Renal pelvis (tissue), 1 donor: ENCODE measurements at regions not wholly inside any gene's neighbourhood (a gene's known extent, or its start where the extent isn't known, plus 50 kb on each side); places are given as distances from the start of the nearest gene placed in this dataset.
"Not testable (repeated sequence)": the region's sequence is repeated elsewhere in the genome, so short reads cannot be mapped to it uniquely, and the experiment has no call there.

Experiments used
- DNase-seq: peaks from one replicate; pipeline ENCODE4 v3.0.0-alpha.2; 2013

GRCh38 chr14:43698561-43699284 lies 808.4 kb downstream of the FSCB start:
- not testable (repeated sequence) for DNase-seq

- DNase-seq: no peak
Measured at GRCh38 chr14:43697003-43697402, 810.1 kb downstream of the FSCB start.

- DNase-seq: no peak
Measured at GRCh38 chr14:43692706-43693105, 814.4 kb downstream of the FSCB start.

- no peak for DNase-seq
Measured at GRCh38 chr14:43687921-43688320, 819.2 kb downstream of the FSCB start.

- no peak for DNase-seq
Measured at GRCh38 chr14:43677581-43677980, 829.5 kb downstream of the FSCB start.

- DNase-seq: no peak
Measured at GRCh38 chr14:43674273-43674672, 832.8 kb downstream of the FSCB start.

- DNase-seq: no peak
Measured at GRCh38 chr14:43671716-43672485, 835.2 kb downstream of the FSCB start.

- DNase-seq: no peak
Measured at GRCh38 chr14:43669355-43669754, 837.7 kb downstream of the FSCB start.

- DNase-seq: no peak
Measured at GRCh38 chr14:43665570-43666267, 841.4 kb downstream of the FSCB start.

GRCh38 chr14:43655194-43655593 lies 851.9 kb downstream of the FSCB start:
- not testable (repeated sequence) for DNase-seq

GRCh38 chr14:43651896-43652295 lies 855.2 kb downstream of the FSCB start:
- no peak for DNase-seq

- DNase-seq: no peak
Measured at GRCh38 chr14:43651185-43651787, 855.8 kb downstream of the FSCB start.

GRCh38 chr14:43649508-43649907 lies 857.6 kb downstream of the FSCB start:
- no peak for DNase-seq

- DNase-seq: no peak
Measured at GRCh38 chr14:43647302-43647701, 859.8 kb downstream of the FSCB start.

GRCh38 chr14:43640718-43641267 lies 866.3 kb downstream of the FSCB start:
- no peak for DNase-seq

GRCh38 chr14:43625294-43625693 lies 881.8 kb downstream of the FSCB start:
- DNase-seq: no peak

- DNase-seq: no peak
Measured at GRCh38 chr14:43621282-43621681, 885.8 kb downstream of the FSCB start.

- no peak for DNase-seq
Measured at GRCh38 chr14:43595096-43595772, 911.8 kb downstream of the FSCB start.

- DNase-seq: no peak
Measured at GRCh38 chr14:43591776-43592175, 915.3 kb downstream of the FSCB start.

GRCh38 chr14:43587183-43587582 lies 919.9 kb downstream of the FSCB start:
- DNase-seq: no peak

GRCh38 chr14:43579671-43580070 lies 927.4 kb downstream of the FSCB start:
- DNase-seq: no peak

- DNase-seq: no peak
Measured at GRCh38 chr14:43568022-43568421, 939.1 kb downstream of the FSCB start.
